Astrocyte (in vitro differentiated cells and primary cell): ENCODE measurements at regions not wholly inside any gene's neighbourhood (a gene's known extent, or its start where the extent isn't known, plus 50 kb on each side); places are given as distances from the start of the nearest gene placed in this dataset.

Experiments used
- CTCF ChIP-seq: IDR thresholded peaks from 2 replicates; pipeline ENCODE4 v1.5.1; 2011; ENCODE audit warnings: low read depth, mild to moderate bottlenecking, inconsistent platforms, low read length, moderate library complexity; ENCODE audit not compliant: insufficient read depth
- EZH2 ChIP-seq: IDR thresholded peaks from 2 replicates; pipeline ENCODE4 v1.6.1; 2012; ENCODE audit warnings: mild to moderate bottlenecking, low read length, inconsistent platforms; ENCODE audit not compliant: insufficient read depth

GRCh38 chr9:87334366-87334765 lies 163.3 kb upstream of the DAPK1 start:
- TF ChIP-seq CTCF, result no peak
- TF ChIP-seq EZH2, result no peak
